Neural crest cell (in vitro differentiated cells): ENCODE measurements at regions not wholly inside any gene's neighbourhood (a gene's known extent, or its start where the extent isn't known, plus 50 kb on each side); places are given as distances from the start of the nearest gene placed in this dataset.

Experiments used
- DNase-seq: peaks from one replicate; pipeline ENCODE4 v3.0.0; 2021; ENCODE audit warnings: low read depth, mixed read lengths, low spot score
- H3K27ac Mint-ChIP-seq: one replicate; pipeline ENCODE4 v1.8.0; 2021; ENCODE audit warnings: mild to moderate bottlenecking, mixed read lengths; ENCODE audit not compliant: unreplicated experiment
- H3K27me3 Mint-ChIP-seq: 2 replicates; pipeline ENCODE4 v1.8.0; 2021; ENCODE audit warnings: low read depth, mild to moderate bottlenecking, mixed read lengths
- H3K36me3 Mint-ChIP-seq: 2 replicates; pipeline ENCODE4 v1.8.0; 2021; ENCODE audit warnings: low read depth, mild to moderate bottlenecking, mixed read lengths
- H3K4me1 Mint-ChIP-seq: 2 replicates; pipeline ENCODE4 v1.8.0; 2021; ENCODE audit warnings: mixed read lengths
- H3K4me3 Mint-ChIP-seq: one replicate; pipeline ENCODE4 v1.8.0; 2021; ENCODE audit warnings: mild to moderate bottlenecking, mixed read lengths
- H3K9me3 Mint-ChIP-seq: 2 replicates; pipeline ENCODE4 v1.8.0; 2021; ENCODE audit warnings: mixed read lengths
- CTCF ChIP-seq: fragments of 200-600 bp; sonication (generic); conservative IDR thresholded peaks from 2 replicates; pipeline ENCODE4 v1.5.0; 2021; ENCODE audit warnings: antibody characterized with exemption, mild to moderate bottlenecking

GRCh38 chr12:23202728-23203127, 577.8 kb downstream of the ETNK1 start:
- peaks cover 8% of the 10 kb centered on the region for H3K4me1 Mint-ChIP-seq
- no peak overlapping the region for H3K27ac Mint-ChIP-seq
- H3K36me3 Mint-ChIP-seq, result peaks cover 3% of the 10 kb centered on the region
- TF ChIP-seq CTCF, result no peak
- no peak for DNase-seq
- H3K4me3 Mint-ChIP-seq, result no peak overlapping the region
- H3K27me3 Mint-ChIP-seq, result no peaks in the 10 kb centered on the region
- peaks cover 7% of the 10 kb centered on the region for H3K9me3 Mint-ChIP-seq

GRCh38 chr12:23204933-23205778, 580.2 kb downstream of the ETNK1 start:
- H3K27ac Mint-ChIP-seq, result no peak overlapping the region
- DNase-seq, result no peak
- no peaks in the 10 kb centered on the region for H3K36me3 Mint-ChIP-seq
- H3K9me3 Mint-ChIP-seq, result peaks cover 4% of the 10 kb centered on the region
- peaks cover 8% of the 10 kb centered on the region for H3K4me1 Mint-ChIP-seq
- H3K4me3 Mint-ChIP-seq, result no peak overlapping the region
- no peaks in the 10 kb centered on the region for H3K27me3 Mint-ChIP-seq
- peak; percentile 100 for TF ChIP-seq CTCF

- no peak for TF ChIP-seq CTCF
- Mint-ChIP-seq H3K4me1 (peaks cover 8% of the 10 kb centered on the region), H3K27me3 (no peaks in the 10 kb centered on the region), H3K4me3 (no peak overlapping the region), H3K36me3 (no peaks in the 10 kb centered on the region), H3K27ac (no peak overlapping the region), H3K9me3 (no peaks in the 10 kb centered on the region)
- no peak for DNase-seq
Observed at GRCh38 chr12:23209793-23210192, 584.8 kb downstream of the ETNK1 start.

- Mint-ChIP-seq H3K9me3 (peaks cover 6% of the 10 kb centered on the region), H3K27ac (no peak overlapping the region), H3K36me3 (no peaks in the 10 kb centered on the region), H3K4me3 (no peak overlapping the region), H3K4me1 (peaks cover 8% of the 10 kb centered on the region), H3K27me3 (no peaks in the 10 kb centered on the region)
- DNase-seq, result no peak
- TF ChIP-seq CTCF, result no peak
Observed at GRCh38 chr12:23210573-23210972, 585.6 kb downstream of the ETNK1 start.

GRCh38 chr12:23211384-23212320, 586.7 kb downstream of the ETNK1 start:
- H3K9me3 Mint-ChIP-seq, result peaks cover 6% of the 10 kb centered on the region
- DNase-seq, result no peak
- no peaks in the 10 kb centered on the region for H3K27me3 Mint-ChIP-seq
- no peak overlapping the region for H3K27ac Mint-ChIP-seq
- no peak for TF ChIP-seq CTCF
- no peak overlapping the region for H3K4me3 Mint-ChIP-seq
- peaks cover 8% of the 10 kb centered on the region for H3K4me1 Mint-ChIP-seq
- H3K36me3 Mint-ChIP-seq, result no peaks in the 10 kb centered on the region
